SK-N-SH (cell line): ENCODE measurements at regions not wholly inside any gene's neighbourhood (a gene's known extent, or its start where the extent isn't known, plus 50 kb on each side); places are given as distances from the start of the nearest gene placed in this dataset.

Experiments
- CTCF ChIA-PET: fragments of 300-600, 350-600 bp; formaldehyde crosslinking; extraction: SDS; loops from one replicate; lab custom pipeline; 2021; lab: Yijun Ruan, JAX
- POLR2A ChIA-PET: fragments of 350-600 bp; sonication (Branson Sonifier 250); formaldehyde crosslinking; extraction: SDS; loops from one replicate; lab custom pipeline; 2020; ENCODE audit warnings: antibody characterized with exemption, inconsistent platforms; lab: Yijun Ruan, JAX
- DNase-seq: peaks from one replicate; pipeline ENCODE4 v3.0.0; 2012
- H2AFZ ChIP-seq: fragments of 200-600 bp; sonication (generic); 2 replicates; pipeline ENCODE4 v1.8.1; 2016; ENCODE audit warnings: antibody characterized with exemption, mild to moderate bottlenecking, low read depth
- H3F3A ChIP-seq: fragments of 200-600 bp; sonication (generic); replicated peaks from 2 replicates; pipeline ENCODE3; 2016; ENCODE audit warnings: antibody characterized with exemption, mild to moderate bottlenecking; ENCODE audit not compliant: insufficient read depth
- H3K27ac ChIP-seq, 2 experiments: fragments of 200-500 bp in 1 of 2; fragments of 200-600 bp in 1 of 2; sonication (Bioruptor generic) in 1 of 2; sonication (generic), shearing (Covaris generic) in 1 of 2; 2 replicates each; pipeline versions ENCODE4 v1.5.1 to v1.6.1; 2014 to 2016; ENCODE audit warnings: low read depth in 2 of 2, inconsistent platforms in 1 of 2, low read length in 1 of 2, mild to moderate bottlenecking in 1 of 2, mixed read lengths in 1 of 2
- H3K27me3 ChIP-seq: fragments of 200-600 bp; sonication (generic), shearing (Covaris generic); 2 replicates; pipeline ENCODE4 v1.6.1; 2016; ENCODE audit warnings: mixed run types; ENCODE audit not compliant: insufficient read depth
- H3K36me3 ChIP-seq, 2 experiments: fragments of 200-500 bp in 1 of 2; fragments of 200-600 bp in 1 of 2; sonication (Bioruptor generic) in 1 of 2; sonication (generic) in 1 of 2; replicated peaks in 1 of 2; 2 replicates each; pipeline versions ENCODE3 to v1.5.1; 2014 to 2016; ENCODE audit warnings: low read length in 1 of 2, mild to moderate bottlenecking in 1 of 2; ENCODE audit not compliant: insufficient read depth in 2 of 2, control insufficient read depth in 1 of 2
- H3K4me1 ChIP-seq, 2 experiments: fragments of 200-500 bp in 1 of 2; fragments of 200-600 bp in 1 of 2; sonication (Bioruptor generic) in 1 of 2; sonication (generic), shearing (Covaris generic) in 1 of 2; 2 replicates each; pipeline versions ENCODE4 v1.5.1 to v1.6.1; 2014 to 2016; ENCODE audit warnings: low read depth in 1 of 2, low read length in 1 of 2, mixed run types in 1 of 2; ENCODE audit not compliant: insufficient read depth in 2 of 2, control insufficient read depth in 1 of 2
- H3K4me2 ChIP-seq: fragments of 200-600 bp; sonication (generic), shearing (Covaris generic); 2 replicates; pipeline ENCODE4 v1.6.1; 2017; ENCODE audit warnings: mixed run types
- H3K4me3 ChIP-seq, 2 experiments: fragments of 200-500 bp in 1 of 2; fragments of 200-600 bp in 1 of 2; sonication (Bioruptor generic) in 1 of 2; sonication (generic), shearing (Covaris generic) in 1 of 2; 2 replicates each; pipeline versions ENCODE4 v1.5.1 to v1.8.1; 2014 to 2016; ENCODE audit warnings: low read depth in 2 of 2, inconsistent platforms in 1 of 2, low read length in 1 of 2, mild to moderate bottlenecking in 1 of 2, mixed read lengths in 1 of 2, moderate library complexity in 1 of 2
- H3K79me2 ChIP-seq: fragments of 200-600 bp; sonication (generic); 2 replicates; pipeline ENCODE4 v1.8.1; 2017; ENCODE audit warnings: mild to moderate bottlenecking; ENCODE audit not compliant: insufficient read depth
- H3K9ac ChIP-seq: fragments of 200-600 bp; sonication (generic); 2 replicates; pipeline ENCODE4 v1.6.1; 2017; ENCODE audit warnings: mixed run types
- H3K9me2 ChIP-seq: fragments of 200-600 bp; sonication (generic); 2 replicates; pipeline ENCODE4 v1.6.1; 2017; ENCODE audit warnings: mixed run types
- H3K9me3 ChIP-seq: fragments of 200-600 bp; sonication (generic); 2 replicates; pipeline ENCODE4 v1.6.1; 2017; ENCODE audit warnings: mixed run types, mild to moderate bottlenecking, moderate library complexity
- H4K20me1 ChIP-seq: fragments of 200-600 bp; sonication (generic); 2 replicates; pipeline ENCODE4 v1.6.1; 2017; ENCODE audit warnings: mild to moderate bottlenecking, mixed run types; ENCODE audit not compliant: insufficient read depth
- CHD2 ChIP-seq: fragments of 150-350 bp; IDR thresholded peaks from 2 replicates; pipeline ENCODE4 v1.6.1; 2018; ENCODE audit warnings: low read length; ENCODE audit not compliant: partially characterized antibody
- CTCF ChIP-seq: fragments of 200-600 bp; sonication (generic); IDR thresholded peaks from 2 replicates; pipeline ENCODE4 v1.6.1; 2017; ENCODE audit warnings: antibody characterized with exemption, mild to moderate bottlenecking, moderate library complexity
- EP300 ChIP-seq, 2 experiments: IDR thresholded peaks; 2 replicates each; pipeline versions ENCODE4 v1.4.0 to v1.6.1; 2012; ENCODE audit warnings: borderline replicate concordance in 1 of 2, low read depth in 1 of 2, low read length in 1 of 2
- FOSL2 ChIP-seq: IDR thresholded peaks from 2 replicates; pipeline ENCODE4 v1.4.0; 2012; ENCODE audit warnings: low read depth, mild to moderate bottlenecking, moderate library complexity, borderline replicate concordance
- FOXM1 ChIP-seq: IDR thresholded peaks from 2 replicates; pipeline ENCODE4 v1.4.0; 2012; ENCODE audit warnings: low read depth, mild to moderate bottlenecking
- MEF2A ChIP-seq: IDR thresholded peaks from 2 replicates; pipeline ENCODE4 v1.4.0; 2012; ENCODE audit warnings: low read depth, borderline replicate concordance
- NFIC ChIP-seq: IDR thresholded peaks from 2 replicates; pipeline ENCODE4 v1.4.0; 2012; ENCODE audit warnings: borderline replicate concordance
- RAD21 ChIP-seq: IDR thresholded peaks from 2 replicates; pipeline ENCODE4 v1.6.1; 2012; ENCODE audit warnings: mild to moderate bottlenecking, low read length
- RCOR1 ChIP-seq: fragments of 150-350 bp; IDR thresholded peaks from 2 replicates; pipeline ENCODE4 v1.6.1; 2017; ENCODE audit warnings: antibody characterized with exemption, low read length
- REST ChIP-seq: IDR thresholded peaks from 2 replicates; pipeline ENCODE4 v1.6.1; 2012; ENCODE audit warnings: mild to moderate bottlenecking, low read depth, low read length, moderate library complexity
- RFX5 ChIP-seq: IDR thresholded peaks from 2 replicates; pipeline ENCODE4 v1.6.1; 2012; ENCODE audit warnings: mild to moderate bottlenecking, improper control_type of control experiment, low read length
- SIN3A ChIP-seq: IDR thresholded peaks from 2 replicates; pipeline ENCODE4 v1.6.1; 2012; ENCODE audit warnings: low read depth, mild to moderate bottlenecking, low read length, moderate library complexity, borderline replicate concordance
- SMC3 ChIP-seq: IDR thresholded peaks from 2 replicates; pipeline ENCODE4 v1.6.1; 2012; ENCODE audit warnings: low read depth, low read length, improper control_type of control experiment
- TEAD4 ChIP-seq: IDR thresholded peaks from 2 replicates; pipeline ENCODE4 v1.4.0; 2012; ENCODE audit warnings: mild to moderate bottlenecking, borderline replicate concordance; ENCODE audit not compliant: insufficient read depth
- USF2 ChIP-seq: fragments of 150-350 bp; IDR thresholded peaks from 2 replicates; pipeline ENCODE4 v1.6.1; 2017; ENCODE audit warnings: antibody characterized with exemption, low read length, low read depth, borderline replicate concordance
- WGBS: methylation state at CpG from one replicate; pipeline ENCODE4 v1.1.6; 2017; ENCODE audit warnings: low lambda C conversion rate; 5-methylcytosine and 5-hydroxymethylcytosine counted together

- Histone ChIP-seq H3K79me2 (no peaks in the 10 kb centered on the region), H3K4me2 (no peak overlapping the region), H3K27me3 (no peaks in the 10 kb centered on the region), H4K20me1 (no peaks in the 10 kb centered on the region), H3K4me3 (no peak overlapping the region), H3K9me3 (no peaks in the 10 kb centered on the region), H3K36me3 (no peaks in the 10 kb centered on the region), H3K27ac (no peak overlapping the region), H3K4me1 (no peaks in the 10 kb centered on the region), H3K9ac (no peak overlapping the region), H2AFZ (no peak overlapping the region), H3F3A (no peaks in the 10 kb centered on the region), H3K9me2 (no peaks in the 10 kb centered on the region)
- TF ChIP-seq USF2: no peak
- no peak for TF ChIP-seq SMC3
- TF ChIP-seq EP300 (IDR thresholded peaks at IDR 0.05; ENCODE audit: borderline replicate concordance in 1 of 2, low read depth in 1 of 2, low read length in 1 of 2): no peak
- TF ChIP-seq SIN3A: no peak
- no peak for TF ChIP-seq CHD2
- no peak for TF ChIP-seq FOSL2
- ChIA-PET POLR2A (no interaction called here), CTCF (interaction anchor here (0.6 kb wide), 2 partner anchors 505 to 586 kb away, joined by 3 read pairs; no protein-coding TSS in a partner anchor)
- under 1% methylated on average over 10 of the region's 10 CpGs for WGBS
- no peak for DNase-seq
Measured at GRCh38 chr5:7242118-7242710, 153.7 kb upstream of the ADCY2 start.

- TF ChIP-seq TEAD4: no peak
- no peak for TF ChIP-seq MEF2A
- no peak for TF ChIP-seq EP300 (IDR thresholded peaks at IDR 0.05; ENCODE audit: borderline replicate concordance in 1 of 2, low read depth in 1 of 2, low read length in 1 of 2)
- no peaks in the 10 kb centered on the region for H3K4me1 ChIP-seq
- no peaks in the 10 kb centered on the region for H3K9me3 ChIP-seq
- no peak overlapping the region for H3K27ac ChIP-seq
- no peaks in the 10 kb centered on the region for H3K9me2 ChIP-seq
- H4K20me1 ChIP-seq: no peaks in the 10 kb centered on the region
- no peaks in the 10 kb centered on the region for H3K36me3 ChIP-seq
- no peak overlapping the region for H3K4me3 ChIP-seq
- 8% methylated on average over 3 of the region's 3 CpGs for WGBS
- POLR2A ChIA-PET: no interaction called here
- H3K4me2 ChIP-seq: no peak overlapping the region
- CTCF ChIA-PET: no interaction called here
- DNase-seq: no peak
- H2AFZ ChIP-seq: no peak overlapping the region
- no peaks in the 10 kb centered on the region; the same call in 1 of the 2 replicates for H3K27me3 ChIP-seq
- H3K79me2 ChIP-seq: no peaks in the 10 kb centered on the region
- no peak overlapping the region for H3K9ac ChIP-seq
- H3F3A ChIP-seq: no peaks in the 10 kb centered on the region
Measured at GRCh38 chr5:7244208-7244607, 151.7 kb upstream of the ADCY2 start.

- H3K36me3 ChIP-seq: no peaks in the 10 kb centered on the region
- no peak overlapping the region for H3K4me3 ChIP-seq
- H3K27ac ChIP-seq: no peak overlapping the region
- no peak overlapping the region for H2AFZ ChIP-seq
- H3K4me1 ChIP-seq: no peaks in the 10 kb centered on the region
- TF ChIP-seq RAD21 (no peak), NFIC (no peak), CTCF (no peak), FOXM1 (no peak), REST (no peak), RCOR1 (no peak), RFX5 (no peak), TEAD4 (no peak)
- H3K79me2 ChIP-seq: no peaks in the 10 kb centered on the region
- no peaks in the 10 kb centered on the region for H4K20me1 ChIP-seq
- no peak overlapping the region for H3K4me2 ChIP-seq
- H3K9me2 ChIP-seq: no peaks in the 10 kb centered on the region
- H3F3A ChIP-seq: no peaks in the 10 kb centered on the region
- ChIA-PET CTCF (no interaction called here), POLR2A (no interaction called here)
- 15% methylated on average over 2 of the region's 2 CpGs for WGBS
- DNase-seq: no peak
- no peaks in the 10 kb centered on the region; the same call in 1 of the 2 replicates for H3K27me3 ChIP-seq
- H3K9me3 ChIP-seq: no peaks in the 10 kb centered on the region
- H3K9ac ChIP-seq: no peak overlapping the region
Measured at GRCh38 chr5:7245121-7245651, 150.8 kb upstream of the ADCY2 start.
